ENCODE measurements at regions not wholly inside any gene's neighbourhood (a gene's known extent, or its start where the extent isn't known, plus 50 kb on each side); places are given as distances from the start of the nearest gene placed in this dataset.

DNA sequence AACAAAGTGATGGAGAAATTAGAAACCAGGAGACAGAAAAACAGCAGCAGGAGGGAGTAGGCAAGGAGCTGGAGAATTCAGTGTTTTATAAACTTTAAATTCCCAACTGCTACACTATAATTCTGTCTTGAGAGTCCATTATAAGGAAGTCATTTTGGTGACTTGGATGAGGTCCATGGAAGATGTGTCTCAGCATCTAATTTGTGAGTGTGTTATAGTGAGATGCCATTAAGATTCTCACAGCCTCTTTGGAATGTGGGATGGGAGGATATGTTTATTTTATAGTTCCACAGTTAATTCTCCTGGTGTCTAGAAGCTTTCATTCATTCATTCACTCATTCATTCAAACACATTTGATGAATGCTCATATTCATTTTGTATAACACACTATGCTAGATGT, 206.0 kb upstream of the MYOCD start:
- no peaks in the 10 kb centered on the region for H3K36me3 ChIP-seq (ENCODE audit: control insufficient read depth, insufficient read depth, low read length)
- H3K27me3 ChIP-seq (ENCODE audit: control insufficient read depth, insufficient read depth, low read length) = no peaks in the 10 kb centered on the region
- H3K4me3 ChIP-seq (ENCODE audit: low read depth, low read length) = no peak overlapping the region
- DNase-seq (ENCODE audit: low read depth) = no peak
- TF ChIP-seq CTCF (IDR thresholded peaks at IDR 0.05; ENCODE audit: insufficient read depth, low read length, poor library complexity, severe bottlenecking) = no peak

GRCh38 chr17:12463102-12463501, 202.6 kb upstream of the MYOCD start:
- no peak for DNase-seq (ENCODE audit: low read depth)
- Histone ChIP-seq H3K4me3 (ENCODE audit: low read depth, low read length) (no peak overlapping the region), H3K27me3 (ENCODE audit: control insufficient read depth, insufficient read depth, low read length) (no peaks in the 10 kb centered on the region), H3K36me3 (ENCODE audit: control insufficient read depth, insufficient read depth, low read length) (no peaks in the 10 kb centered on the region)
- no peak for TF ChIP-seq CTCF (IDR thresholded peaks at IDR 0.05; ENCODE audit: insufficient read depth, low read length, poor library complexity, severe bottlenecking)

DNA sequence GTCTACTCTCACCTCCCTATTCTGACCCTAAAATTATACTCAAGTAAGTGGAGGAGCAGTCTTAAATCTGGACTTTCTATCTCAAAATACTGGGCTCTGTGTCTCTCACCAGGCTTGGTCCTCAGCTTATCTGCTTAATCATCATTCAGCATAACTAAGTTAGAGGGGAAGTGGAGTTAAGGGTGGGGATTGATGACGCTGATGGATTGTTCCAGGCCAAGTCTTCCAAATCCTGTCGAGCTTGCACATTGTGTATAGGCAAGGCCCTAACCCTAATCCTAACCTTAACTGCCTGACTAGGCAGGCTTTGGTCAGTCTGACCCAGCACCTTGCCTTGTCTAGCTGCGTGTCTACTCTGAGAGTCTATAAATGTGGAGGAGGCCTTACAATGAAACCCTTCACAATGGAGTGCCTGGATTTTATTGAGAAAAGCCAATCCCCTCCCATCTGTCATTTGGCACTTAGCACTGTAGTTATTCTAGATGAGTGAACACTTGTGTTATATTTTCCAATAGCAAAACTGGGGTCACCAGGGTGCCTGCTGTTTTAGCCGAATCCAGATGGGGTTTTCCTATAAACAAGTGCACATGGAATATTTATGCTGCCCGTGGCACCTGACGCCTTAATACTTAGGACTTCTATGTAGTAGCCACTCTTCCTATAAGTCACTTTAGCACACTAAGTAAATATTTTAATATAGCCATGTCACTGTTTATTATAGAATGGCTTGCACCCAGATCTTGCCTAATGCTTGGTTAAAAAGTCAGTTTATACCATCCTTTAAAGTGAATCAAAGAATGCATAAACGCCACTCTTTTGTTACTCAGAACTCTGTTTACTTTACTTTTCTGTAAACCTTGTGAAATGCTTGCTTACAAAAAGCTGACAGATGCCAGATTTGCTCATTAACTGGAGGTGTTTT, 193.2 kb upstream of the MYOCD start:
- no peak overlapping the region for H3K4me3 ChIP-seq (ENCODE audit: low read depth, low read length)
- TF ChIP-seq CTCF (IDR thresholded peaks at IDR 0.05; ENCODE audit: insufficient read depth, low read length, poor library complexity, severe bottlenecking) = no peak
- DNase-seq (ENCODE audit: low read depth) = no peak
- H3K27me3 ChIP-seq (ENCODE audit: control insufficient read depth, insufficient read depth, low read length) = no peaks in the 10 kb centered on the region
- H3K36me3 ChIP-seq (ENCODE audit: control insufficient read depth, insufficient read depth, low read length) = no peaks in the 10 kb centered on the region

DNA sequence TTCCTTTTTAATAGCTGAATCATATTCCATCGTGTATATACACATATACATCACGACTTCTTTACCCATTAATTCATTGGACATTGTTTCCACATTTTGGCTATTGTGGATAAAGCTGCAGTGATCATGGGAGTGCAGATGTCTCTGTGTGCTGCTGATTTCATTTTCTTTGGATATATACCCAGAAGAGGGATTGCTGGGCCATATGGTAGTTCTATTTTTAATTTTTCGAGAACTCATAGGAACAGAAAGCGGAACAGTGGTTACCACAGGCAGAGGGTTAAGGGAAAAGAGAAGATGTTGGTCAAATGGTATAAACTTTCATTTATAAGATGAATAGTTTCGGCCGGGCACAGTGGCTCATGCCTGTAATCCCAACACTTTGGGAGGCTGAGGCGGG, 187.4 kb upstream of the MYOCD start:
- Histone ChIP-seq H3K27me3 (ENCODE audit: control insufficient read depth, insufficient read depth, low read length) (no peaks in the 10 kb centered on the region), H3K4me3 (ENCODE audit: low read depth, low read length) (no peak overlapping the region), H3K36me3 (ENCODE audit: control insufficient read depth, insufficient read depth, low read length) (no peaks in the 10 kb centered on the region)
- TF ChIP-seq CTCF (IDR thresholded peaks at IDR 0.05; ENCODE audit: insufficient read depth, low read length, poor library complexity, severe bottlenecking) = no peak
- no peak for DNase-seq (ENCODE audit: low read depth)

- Histone ChIP-seq H3K27me3 (ENCODE audit: control insufficient read depth, insufficient read depth, low read length) (no peaks in the 10 kb centered on the region), H3K4me3 (ENCODE audit: low read depth, low read length) (no peak overlapping the region), H3K36me3 (ENCODE audit: control insufficient read depth, insufficient read depth, low read length) (no peaks in the 10 kb centered on the region)
- DNase-seq (ENCODE audit: low read depth) = no peak
- TF ChIP-seq CTCF (IDR thresholded peaks at IDR 0.05; ENCODE audit: insufficient read depth, low read length, poor library complexity, severe bottlenecking) = no peak
These were observed 180.3 kb upstream of the MYOCD start for GRCh38 chr17:12485361-12485906.
